ENCODE measurements at regions not wholly inside any gene's neighbourhood (a gene's known extent, or its start where the extent isn't known, plus 50 kb on each side); places are given as distances from the start of the nearest gene placed in this dataset.

DNA sequence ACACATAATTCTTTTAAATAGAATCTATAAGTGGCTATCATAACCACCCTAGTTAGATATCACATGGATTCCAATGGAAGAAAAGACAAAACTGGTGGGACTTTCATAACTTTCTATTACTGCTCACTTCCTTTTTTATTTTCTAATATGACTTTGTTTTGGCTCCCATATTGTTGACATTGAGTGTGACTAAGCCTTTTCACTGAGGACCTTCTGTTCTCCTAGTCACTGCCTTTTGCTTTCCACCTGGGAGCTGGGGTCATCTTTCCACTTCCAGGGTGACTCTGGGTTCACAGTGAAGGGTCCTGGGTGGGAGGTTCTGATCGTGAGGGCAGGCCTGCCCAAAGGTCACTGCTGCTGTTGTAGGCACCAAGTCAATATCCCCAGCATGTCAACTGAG lies 275.8 kb downstream of the TGFB2 start:
- peak in 1 of 2 experiments; percentile 66; a peak in 2 of 6 replicates for ATAC-seq
- CTCF ChIA-PET, result no interaction called here
- TF ChIP-seq FOSL2 (IDR thresholded peaks at IDR 0.05) (no peak), FOSL2 (CRISPR knock-in tag; IDR thresholded peaks at IDR 0.05) (0 out of 2 replicates have a peak, but pooled peaks have one; percentile 31), POLR2A (IDR thresholded peaks at IDR 0.05; ENCODE audit: low read length) (no peak), TP53 (CRISPR knock-in tag; IDR thresholded peaks at IDR 0.05) (no peak)
- TF ChIP-seq, protein P1, sequence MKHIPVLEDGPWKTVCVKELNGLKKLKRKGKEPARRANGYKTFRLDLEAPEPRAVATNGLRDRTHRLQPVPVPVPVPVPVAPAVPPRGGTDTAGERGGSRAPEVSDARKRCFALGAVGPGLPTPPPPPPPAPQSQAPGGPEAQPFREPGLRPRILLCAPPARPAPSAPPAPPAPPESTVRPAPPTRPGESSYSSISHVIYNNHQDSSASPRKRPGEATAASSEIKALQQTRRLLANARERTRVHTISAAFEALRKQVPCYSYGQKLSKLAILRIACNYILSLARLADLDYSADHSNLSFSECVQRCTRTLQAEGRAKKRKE (CRISPR knock-in tag; IDR thresholded peaks at IDR 0.05; ENCODE audit: low read depth), result no peak
- DNase-seq (ENCODE audit: low read depth in 1 of 2, low spot score in 1 of 2), result peak; percentile 13 to 40
- Histone ChIP-seq H3K4me2 (peak overlapping the region; percentile 33), H3K4me3 (no peak overlapping the region), H3K9me3 (peaks cover 7% of the 10 kb centered on the region), H3K4me1 (peaks cover 19% of the 10 kb centered on the region), H3K27ac (peak overlapping the region; percentile 55 to 75)
- WGBS (ENCODE audit: missing lambda C conversion rate), result 21% methylated on average over 1 of the region's 1 CpG
- POLR2A ChIA-PET, result interaction anchor here (1.1 kb wide), 1 partner anchor 140 kb away, joined by 3 read pairs; no protein-coding TSS in a partner anchor
- FAIRE-seq, result no peak

DNA sequence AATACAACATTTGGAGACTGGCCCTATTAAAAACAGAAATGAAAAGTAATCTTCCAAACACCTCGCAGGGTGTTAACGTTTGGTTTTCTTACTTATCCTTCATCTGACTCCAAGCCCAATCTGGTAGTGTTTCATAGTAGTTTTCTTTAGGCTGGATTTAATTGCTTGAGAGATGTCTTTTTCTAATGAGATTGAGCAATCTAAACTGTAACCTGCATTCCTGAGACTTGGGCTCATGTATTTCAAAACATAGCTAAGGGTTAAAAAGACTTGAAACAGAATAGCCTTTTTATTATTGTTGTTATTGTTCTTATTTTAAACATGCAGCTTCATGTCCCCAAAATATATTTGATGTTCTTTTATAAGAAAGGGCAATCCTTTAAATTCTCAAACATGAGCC lies 278.9 kb downstream of the TGFB2 start:
- CTCF ChIA-PET, result no interaction called here
- no peak for FAIRE-seq
- H3K27ac ChIP-seq, result peak overlapping the region in 1 of 2 experiments; percentile 44; a peak in 1 of 6 replicates
- no peak overlapping the region for H3K4me2 ChIP-seq
- no peak for ATAC-seq
- POLR2A ChIA-PET, result no interaction called here
- TF ChIP-seq SREBF2 (IDR thresholded peaks at IDR 0.05) (no peak), CEBPB (IDR thresholded peaks at IDR 0.05) (peak in 1 of 2 experiments; percentile 32; a peak in 1 of 4 replicates)
- peaks cover 30% of the 10 kb centered on the region for H3K9me3 ChIP-seq
- no peak for DNase-seq (ENCODE audit: low read depth in 1 of 2, low spot score in 1 of 2)
- peaks cover 16% of the 10 kb centered on the region for H3K4me1 ChIP-seq
- 94% methylated on average over 2 of the region's 2 CpGs for WGBS (ENCODE audit: missing lambda C conversion rate)
- H3K4me3 ChIP-seq, result no peak overlapping the region

DNA sequence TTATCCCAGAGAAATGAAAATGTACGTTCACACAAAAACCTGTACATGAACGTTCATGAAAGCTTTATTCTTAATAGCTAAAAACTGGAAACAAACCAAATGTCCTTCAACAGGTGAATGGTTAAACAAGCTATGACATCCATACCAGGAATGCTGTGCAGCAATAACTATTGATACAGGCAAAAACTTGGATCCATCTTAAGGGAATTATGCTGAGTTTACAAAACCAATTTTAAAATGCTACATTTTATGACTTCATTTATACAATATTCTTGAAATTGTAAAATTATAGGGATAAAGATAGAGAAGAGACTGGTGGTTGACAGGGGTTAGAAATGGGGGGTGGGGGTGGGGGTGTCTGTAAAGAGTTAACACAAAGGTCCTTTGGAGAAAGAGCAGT lies 280.3 kb downstream of the TGFB2 start:
- DNase-seq (ENCODE audit: low read depth in 1 of 2, low spot score in 1 of 2) (no peak), FAIRE-seq (no peak), ATAC-seq (no peak)
- TF ChIP-seq ESRRA (IDR thresholded peaks at IDR 0.05; ENCODE audit: borderline replicate concordance, low read length) (no peak), MAFK (IDR thresholded peaks at IDR 0.05; ENCODE audit: partially characterized antibody) (peak; percentile 77), HOXB13 (CRISPR knock-in tag; IDR thresholded peaks at IDR 0.05; ENCODE audit: low read depth) (no peak)
- peaks cover 37% of the 10 kb centered on the region for H3K9me3 ChIP-seq
- POLR2A ChIA-PET, result no interaction called here
- H3K4me2 ChIP-seq, result no peak overlapping the region
- no peak overlapping the region for H3K27ac ChIP-seq
- no peak overlapping the region for H3K4me3 ChIP-seq
- peaks cover 11% of the 10 kb centered on the region for H3K4me1 ChIP-seq
- CTCF ChIA-PET, result interaction anchor here (0.7 kb wide), 1 partner anchor 50 kb away, joined by 4 read pairs; no protein-coding TSS in a partner anchor
- 88% methylated on average over 2 of the region's 2 CpGs for WGBS (ENCODE audit: missing lambda C conversion rate)

DNA sequence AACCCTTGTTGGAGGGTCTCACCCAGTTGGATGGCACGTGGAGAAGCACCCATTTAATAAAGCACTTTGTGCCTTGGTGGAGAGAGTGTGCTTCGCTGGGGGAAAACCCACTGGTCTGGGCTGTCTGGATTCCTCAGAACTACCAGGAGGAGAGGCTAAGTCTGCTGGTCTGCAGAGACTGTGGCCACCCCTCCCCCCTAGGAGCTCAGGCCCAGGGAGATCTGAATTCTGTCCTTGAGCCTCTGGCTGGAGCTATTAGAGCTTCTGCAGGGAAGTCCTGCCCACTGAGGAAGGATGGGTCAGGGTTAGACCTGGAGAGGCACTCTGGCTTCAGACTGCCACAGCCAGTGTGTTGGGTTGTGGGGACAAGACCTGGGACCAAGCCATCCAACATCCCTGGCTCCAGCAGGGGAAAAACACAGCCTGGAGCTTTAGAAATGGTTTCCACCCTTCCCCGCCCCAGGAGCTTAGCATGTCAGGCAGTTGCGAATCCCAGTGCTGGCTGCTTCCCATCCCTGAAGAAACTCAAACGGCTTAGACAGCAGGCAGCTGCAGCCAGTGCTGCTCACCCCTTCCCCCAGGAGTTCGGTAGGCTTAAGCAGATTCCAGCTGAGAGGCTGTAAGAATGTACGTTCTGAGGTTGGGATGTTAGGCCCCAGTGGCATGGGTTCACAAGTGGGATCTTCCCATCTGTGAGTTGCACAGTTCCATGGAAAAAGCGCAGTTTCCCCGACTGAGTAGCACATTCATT lies 288.3 kb downstream of the TGFB2 start:
- no peak for DNase-seq (ENCODE audit: low read depth in 1 of 2, low spot score in 1 of 2)
- H3K4me1 ChIP-seq, result no peaks in the 10 kb centered on the region
- no peak for FAIRE-seq
- H3K4me3 ChIP-seq, result no peak overlapping the region
- peak overlapping the region in 1 of 2 experiments; percentile 8; a peak in 1 of 6 replicates for H3K27ac ChIP-seq
- TF ChIP-seq HOXB5 (CRISPR knock-in tag; IDR thresholded peaks at IDR 0.05) (no peak), FOSL2 (IDR thresholded peaks at IDR 0.05) (no peak), FOSL2 (CRISPR knock-in tag; IDR thresholded peaks at IDR 0.05) (no peak), CEBPB (IDR thresholded peaks at IDR 0.05) (no peak), EHF (CRISPR knock-in tag; IDR thresholded peaks at IDR 0.05) (no peak), MAZ (IDR thresholded peaks at IDR 0.05; ENCODE audit: borderline replicate concordance, low read depth, low read length) (no peak), RARB (CRISPR knock-in tag; IDR thresholded peaks at IDR 0.05) (no peak), ESRRA (IDR thresholded peaks at IDR 0.05; ENCODE audit: borderline replicate concordance, low read length) (no peak), BHLHE40 (IDR thresholded peaks at IDR 0.05; ENCODE audit: low read depth, low read length) (no peak), HOXA7 (CRISPR knock-in tag; IDR thresholded peaks at IDR 0.05) (no peak), ZNF302 (CRISPR knock-in tag; IDR thresholded peaks at IDR 0.05) (no peak), CHD2 (IDR thresholded peaks at IDR 0.05; ENCODE audit: low read length, partially characterized antibody) (no peak), HOXB13 (CRISPR knock-in tag; IDR thresholded peaks at IDR 0.05; ENCODE audit: low read depth) (no peak), POLR2AphosphoS2 (conservative IDR thresholded peaks at IDR 0.05; ENCODE audit: low read length) (no peak), EP300 (IDR thresholded peaks at IDR 0.05) (no peak), ZC3H11A (IDR thresholded peaks at IDR 0.05) (no peak), SMC3 (IDR thresholded peaks at IDR 0.05) (no peak), FOSB (CRISPR knock-in tag; IDR thresholded peaks at IDR 0.05) (no peak)
- TF ChIP-seq, protein P2, sequence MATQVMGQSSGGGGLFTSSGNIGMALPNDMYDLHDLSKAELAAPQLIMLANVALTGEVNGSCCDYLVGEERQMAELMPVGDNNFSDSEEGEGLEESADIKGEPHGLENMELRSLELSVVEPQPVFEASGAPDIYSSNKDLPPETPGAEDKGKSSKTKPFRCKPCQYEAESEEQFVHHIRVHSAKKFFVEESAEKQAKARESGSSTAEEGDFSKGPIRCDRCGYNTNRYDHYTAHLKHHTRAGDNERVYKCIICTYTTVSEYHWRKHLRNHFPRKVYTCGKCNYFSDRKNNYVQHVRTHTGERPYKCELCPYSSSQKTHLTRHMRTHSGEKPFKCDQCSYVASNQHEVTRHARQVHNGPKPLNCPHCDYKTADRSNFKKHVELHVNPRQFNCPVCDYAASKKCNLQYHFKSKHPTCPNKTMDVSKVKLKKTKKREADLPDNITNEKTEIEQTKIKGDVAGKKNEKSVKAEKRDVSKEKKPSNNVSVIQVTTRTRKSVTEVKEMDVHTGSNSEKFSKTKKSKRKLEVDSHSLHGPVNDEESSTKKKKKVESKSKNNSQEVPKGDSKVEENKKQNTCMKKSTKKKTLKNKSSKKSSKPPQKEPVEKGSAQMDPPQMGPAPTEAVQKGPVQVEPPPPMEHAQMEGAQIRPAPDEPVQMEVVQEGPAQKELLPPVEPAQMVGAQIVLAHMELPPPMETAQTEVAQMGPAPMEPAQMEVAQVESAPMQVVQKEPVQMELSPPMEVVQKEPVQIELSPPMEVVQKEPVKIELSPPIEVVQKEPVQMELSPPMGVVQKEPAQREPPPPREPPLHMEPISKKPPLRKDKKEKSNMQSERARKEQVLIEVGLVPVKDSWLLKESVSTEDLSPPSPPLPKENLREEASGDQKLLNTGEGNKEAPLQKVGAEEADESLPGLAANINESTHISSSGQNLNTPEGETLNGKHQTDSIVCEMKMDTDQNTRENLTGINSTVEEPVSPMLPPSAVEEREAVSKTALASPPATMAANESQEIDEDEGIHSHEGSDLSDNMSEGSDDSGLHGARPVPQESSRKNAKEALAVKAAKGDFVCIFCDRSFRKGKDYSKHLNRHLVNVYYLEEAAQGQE (IDR thresholded peaks at IDR 0.05), result no peak
- TF ChIP-seq, protein P3, sequence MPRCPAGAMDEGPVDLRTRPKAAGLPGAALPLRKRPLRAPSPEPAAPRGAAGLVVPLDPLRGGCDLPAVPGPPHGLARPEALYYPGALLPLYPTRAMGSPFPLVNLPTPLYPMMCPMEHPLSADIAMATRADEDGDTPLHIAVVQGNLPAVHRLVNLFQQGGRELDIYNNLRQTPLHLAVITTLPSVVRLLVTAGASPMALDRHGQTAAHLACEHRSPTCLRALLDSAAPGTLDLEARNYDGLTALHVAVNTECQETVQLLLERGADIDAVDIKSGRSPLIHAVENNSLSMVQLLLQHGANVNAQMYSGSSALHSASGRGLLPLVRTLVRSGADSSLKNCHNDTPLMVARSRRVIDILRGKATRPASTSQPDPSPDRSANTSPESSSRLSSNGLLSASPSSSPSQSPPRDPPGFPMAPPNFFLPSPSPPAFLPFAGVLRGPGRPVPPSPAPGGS (IDR thresholded peaks at IDR 0.05), result no peak
- TF ChIP-seq, protein P4, sequence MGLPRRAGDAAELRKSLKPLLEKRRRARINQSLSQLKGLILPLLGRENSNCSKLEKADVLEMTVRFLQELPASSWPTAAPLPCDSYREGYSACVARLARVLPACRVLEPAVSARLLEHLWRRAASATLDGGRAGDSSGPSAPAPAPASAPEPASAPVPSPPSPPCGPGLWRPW (IDR thresholded peaks at IDR 0.05), result no peak
- H3K9me3 ChIP-seq, result peaks cover 29% of the 10 kb centered on the region
- WGBS (ENCODE audit: missing lambda C conversion rate), result 96% methylated on average over 9 of the region's 9 CpGs
- H3K4me2 ChIP-seq, result no peak overlapping the region
- ChIA-PET POLR2A (no interaction called here), CTCF (no interaction called here)
- ATAC-seq, result no peak
